ENCODE measurements at regions not wholly inside any gene's neighbourhood (a gene's known extent, or its start where the extent isn't known, plus 50 kb on each side); places are given as distances from the start of the nearest gene placed in this dataset.
A peak's percentile ranks its signal among the peaks of the same experiment; 100 is the strongest.
"Not testable (repeated sequence)": the region's sequence is repeated elsewhere in the genome, so short reads cannot be mapped to it uniquely, and the experiment has no call there.

GRCh38 chr6:71194724-71195123 is 93.9 kb upstream of the OGFRL1 start:
- FAIRE-seq (no peak), DNase-seq (ENCODE audit: insufficient read length, low spot score) (peak; percentile 62)

- FAIRE-seq (no peak), DNase-seq (ENCODE audit: insufficient read length, low spot score) (peak; percentile 51)
These were observed 91.3 kb upstream of the OGFRL1 start for GRCh38 chr6:71197267-71197666.

- peak; percentile 32 for DNase-seq (ENCODE audit: insufficient read length, low spot score)
- peak; percentile 79 for FAIRE-seq
These were observed 90.8 kb upstream of the OGFRL1 start for GRCh38 chr6:71197780-71198179.

- FAIRE-seq (no peak), DNase-seq (ENCODE audit: insufficient read length, low spot score) (no peak)
These were observed 89.7 kb upstream of the OGFRL1 start for GRCh38 chr6:71198908-71199307.

- FAIRE-seq (no peak), DNase-seq (ENCODE audit: insufficient read length, low spot score) (no peak)
These were observed 88.9 kb upstream of the OGFRL1 start for GRCh38 chr6:71199736-71200135.

- FAIRE-seq: no peak
These were observed 85.4 kb upstream of the OGFRL1 start for GRCh38 chr6:71203206-71203605.

GRCh38 chr6:71204741-71205140 is 83.9 kb upstream of the OGFRL1 start:
- no peak for DNase-seq (ENCODE audit: insufficient read length, low spot score)

More at GRCh38 chr6:71203206-71203605, 85.4 kb upstream of the OGFRL1 start:
- no peak for DNase-seq (ENCODE audit: insufficient read length, low spot score)

GRCh38 chr6:71205336-71205956 is 83.2 kb upstream of the OGFRL1 start:
- DNase-seq (ENCODE audit: insufficient read length, low spot score): no peak
- FAIRE-seq: no peak

More at GRCh38 chr6:71204741-71205140, 83.9 kb upstream of the OGFRL1 start:
- no peak for FAIRE-seq

- FAIRE-seq (no peak), DNase-seq (ENCODE audit: insufficient read length, low spot score) (no peak)
These were observed 82.5 kb upstream of the OGFRL1 start for GRCh38 chr6:71206089-71206488.

- no peak for DNase-seq (ENCODE audit: insufficient read length, low spot score)
- FAIRE-seq: no peak
These were observed 79.4 kb upstream of the OGFRL1 start for GRCh38 chr6:71209206-71209605.

- DNase-seq (ENCODE audit: insufficient read length, low spot score) (no peak), FAIRE-seq (no peak)
These were observed 79.0 kb upstream of the OGFRL1 start for GRCh38 chr6:71209626-71210025.

GRCh38 chr6:71211799-71212198 is 76.8 kb upstream of the OGFRL1 start:
- DNase-seq (ENCODE audit: insufficient read length, low spot score): no peak
- FAIRE-seq: no peak

GRCh38 chr6:71220466-71220865 is 68.1 kb upstream of the OGFRL1 start:
- FAIRE-seq: no peak
- DNase-seq (ENCODE audit: insufficient read length, low spot score): no peak

GRCh38 chr6:71222671-71223070 is 65.9 kb upstream of the OGFRL1 start:
- DNase-seq (ENCODE audit: insufficient read length, low spot score): no peak
- FAIRE-seq: no peak

GRCh38 chr6:71224011-71224410 is 64.6 kb upstream of the OGFRL1 start:
- DNase-seq (ENCODE audit: insufficient read length, low spot score) (no peak), FAIRE-seq (no peak)

- no peak for DNase-seq (ENCODE audit: insufficient read length, low spot score)
- FAIRE-seq: no peak
These were observed 62.5 kb upstream of the OGFRL1 start for GRCh38 chr6:71226151-71226550.

- FAIRE-seq: no peak
- DNase-seq (ENCODE audit: insufficient read length, low spot score): peak; percentile 57
These were observed 60.1 kb upstream of the OGFRL1 start for GRCh38 chr6:71228461-71229041.

- DNase-seq (ENCODE audit: insufficient read length, low spot score): no peak
These were observed 59.1 kb upstream of the OGFRL1 start for GRCh38 chr6:71229477-71229876.

GRCh38 chr6:71232890-71233289 is 55.7 kb upstream of the OGFRL1 start:
- not testable (repeated sequence) for DNase-seq (ENCODE audit: insufficient read length, low spot score); FAIRE-seq

More at GRCh38 chr6:71229477-71229876, 59.1 kb upstream of the OGFRL1 start:
- no peak for FAIRE-seq

- no peak for DNase-seq (ENCODE audit: insufficient read length, low spot score)
- FAIRE-seq: no peak
These were observed 51.6 kb upstream of the OGFRL1 start for GRCh38 chr6:71236926-71237434.

- DNase-seq (ENCODE audit: insufficient read length, low spot score) (peak; percentile 11), FAIRE-seq (peak; percentile 75)
These were observed 50.3 kb upstream of the OGFRL1 start for GRCh38 chr6:71238351-71238750.

Measured in HTR-8/SVneo (cell line).